GM21360 (cell line): ENCODE measurements at regions not wholly inside any gene's neighbourhood (a gene's known extent, or its start where the extent isn't known, plus 50 kb on each side); places are given as distances from the start of the nearest gene placed in this dataset.

Experiments used
- ATAC-seq: cut with Tn5 transposase; IDR thresholded peaks from one replicate; pipeline ENCODE4 v1.9.1; 2021; ENCODE audit warnings: mild to moderate bottlenecking, moderate library complexity; ENCODE audit not compliant: unreplicated experiment

DNA sequence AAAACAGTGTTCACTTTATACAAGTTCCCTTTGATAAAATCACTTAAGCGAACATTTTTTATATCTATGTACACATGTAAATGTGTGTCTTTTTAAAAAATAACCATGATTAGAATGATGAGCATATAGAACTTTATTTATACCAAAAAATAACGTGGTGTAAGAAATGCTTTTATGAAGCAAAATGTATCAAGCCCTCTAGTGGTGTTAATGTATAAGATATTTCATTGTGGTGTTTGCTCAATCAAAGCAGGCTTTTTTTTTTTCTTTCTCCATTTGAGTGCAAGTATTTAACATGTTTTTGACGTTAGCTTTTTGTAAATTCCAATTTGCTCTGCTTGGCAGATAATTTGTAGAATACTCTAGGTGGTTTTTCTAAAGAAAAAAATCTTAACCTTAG is 2092.4 kb upstream of the TENM3 start:
- no peak for ATAC-seq

- ATAC-seq, result peak; percentile 40
Measured at GRCh38 chr4:180152831-180153230, 2090.4 kb upstream of the TENM3 start.

DNA sequence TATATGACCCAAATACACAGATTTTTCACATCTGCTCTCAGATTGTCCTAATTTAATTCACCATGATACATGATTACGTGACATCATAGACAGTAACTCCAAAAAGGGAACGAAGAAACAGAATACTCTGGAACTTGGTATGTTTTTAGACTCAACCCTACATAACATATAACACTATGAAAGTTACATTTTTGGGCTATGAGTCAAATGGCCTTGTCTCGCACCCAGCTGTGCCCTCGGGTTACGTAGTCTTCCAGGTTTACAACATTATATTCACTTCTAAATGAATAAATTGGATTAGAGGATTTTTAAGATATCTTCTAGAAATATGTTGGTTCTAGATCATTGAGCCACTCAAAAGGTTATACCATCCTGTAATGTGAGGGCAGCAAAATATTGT is 2089.6 kb upstream of the TENM3 start:
- no peak for ATAC-seq

GRCh38 chr4:180156684-180157083 is 2086.5 kb upstream of the TENM3 start:
- no peak for ATAC-seq

DNA sequence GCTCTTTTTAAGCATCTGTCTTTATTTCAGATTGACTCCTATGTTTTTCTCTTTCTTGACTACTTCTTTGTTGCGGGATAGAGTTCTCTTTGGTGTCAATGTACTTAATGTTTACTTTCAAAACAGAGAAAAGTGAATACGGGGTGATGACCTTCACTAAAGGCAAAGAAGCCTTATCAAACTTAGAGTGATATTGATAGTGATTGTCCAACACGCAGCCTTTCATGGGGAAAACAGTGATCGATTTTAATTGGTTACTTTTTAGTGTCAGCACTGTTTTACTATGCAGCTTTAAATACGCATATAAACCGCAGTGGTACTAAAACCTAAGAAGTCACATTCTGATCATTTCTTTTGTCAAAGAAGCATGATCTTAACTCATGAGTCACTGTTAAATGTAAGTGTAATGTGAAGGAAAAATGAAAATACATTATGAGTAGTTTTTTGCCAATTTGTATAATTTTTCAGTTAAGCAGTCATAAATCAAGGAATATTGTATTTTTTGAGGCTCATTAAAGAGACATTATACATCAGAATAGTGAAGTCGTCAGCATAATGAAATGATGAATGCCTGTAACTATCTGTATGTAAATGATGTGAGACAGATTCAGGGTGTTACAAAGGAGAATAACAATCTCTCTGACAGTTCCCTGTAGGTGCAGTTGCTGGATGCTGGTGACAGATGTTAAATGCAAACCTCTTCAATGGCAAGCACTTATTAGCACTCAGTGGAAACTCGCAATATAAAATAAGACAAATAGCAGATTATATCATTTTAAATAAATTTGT is 2082.8 kb upstream of the TENM3 start:
- ATAC-seq, result no peak

DNA sequence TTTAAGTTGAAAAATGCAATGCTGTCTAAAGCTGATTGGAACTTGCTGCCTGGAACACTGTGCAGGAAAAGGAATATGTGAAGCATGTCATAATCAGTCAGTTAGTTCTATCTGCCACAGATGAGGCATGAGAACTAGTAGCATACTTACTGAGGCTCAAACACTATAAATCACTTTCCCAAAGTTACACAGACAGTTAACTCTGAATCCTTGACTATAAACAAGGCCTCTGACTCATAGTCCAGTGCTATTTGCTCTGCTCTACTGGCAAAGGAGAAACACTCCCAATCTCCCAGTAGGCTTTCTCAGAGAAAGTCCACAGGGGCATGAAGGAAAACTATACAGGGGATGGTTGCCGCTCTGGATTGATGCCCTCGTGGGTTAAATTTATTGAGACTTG is 2078.4 kb upstream of the TENM3 start:
- no peak for ATAC-seq

DNA sequence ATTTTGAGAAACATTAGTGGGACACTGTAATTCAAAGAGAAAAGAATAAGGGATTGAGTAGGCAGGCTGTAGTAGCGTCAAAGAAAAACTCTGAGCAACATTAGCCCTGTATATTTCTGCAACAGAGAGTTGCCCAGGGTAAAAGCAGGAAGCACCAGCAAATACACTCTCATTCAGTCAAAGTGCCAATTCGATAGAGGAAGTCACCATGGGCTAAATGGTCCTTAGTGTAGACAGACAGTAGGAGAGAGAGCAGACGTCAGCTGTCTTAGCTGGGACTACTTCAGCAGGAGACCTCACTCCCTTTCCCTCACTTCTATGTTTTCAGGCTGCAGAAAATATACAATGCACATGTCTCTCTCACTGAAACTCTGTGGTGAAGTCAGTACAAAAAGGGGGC is 2073.8 kb upstream of the TENM3 start:
- no peak for ATAC-seq

DNA sequence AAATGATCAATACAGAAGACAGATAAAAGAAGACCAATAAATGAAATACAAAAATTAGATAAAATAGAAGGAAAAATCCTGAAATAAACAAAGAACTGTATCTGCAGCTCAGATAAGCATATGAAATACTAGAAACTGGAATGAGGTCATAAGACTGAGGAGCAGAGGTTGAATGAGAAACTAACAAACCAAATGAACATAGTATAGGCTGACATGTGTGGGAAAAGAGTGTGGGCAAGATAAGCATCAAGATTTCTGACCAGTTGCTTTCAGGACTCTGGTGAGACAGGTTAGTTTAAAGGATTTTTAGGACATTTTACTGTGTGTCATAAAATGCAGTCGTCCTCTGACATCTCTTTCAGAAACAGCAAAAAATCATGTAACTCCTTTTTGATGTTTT is 2073.2 kb upstream of the TENM3 start:
- no peak for ATAC-seq

DNA sequence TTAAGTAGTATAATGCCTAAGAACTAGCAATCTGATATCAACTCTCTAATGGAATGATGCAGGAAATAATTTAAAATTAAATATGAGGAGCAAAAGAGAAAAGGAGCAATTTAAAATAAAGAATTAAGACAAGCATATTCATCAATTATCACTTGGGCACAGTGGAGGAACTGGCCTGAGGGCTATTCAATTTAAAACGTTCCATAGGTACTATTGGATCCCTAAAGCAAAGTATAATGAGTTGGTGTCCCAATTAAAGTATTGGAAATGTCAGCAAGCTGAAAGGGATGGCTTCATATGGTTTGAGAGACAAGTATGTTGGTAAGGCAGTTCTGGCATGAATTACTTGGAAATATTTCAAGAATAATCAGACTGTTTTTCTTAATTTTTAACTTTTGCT is 2064.1 kb upstream of the TENM3 start:
- ATAC-seq, result no peak

DNA sequence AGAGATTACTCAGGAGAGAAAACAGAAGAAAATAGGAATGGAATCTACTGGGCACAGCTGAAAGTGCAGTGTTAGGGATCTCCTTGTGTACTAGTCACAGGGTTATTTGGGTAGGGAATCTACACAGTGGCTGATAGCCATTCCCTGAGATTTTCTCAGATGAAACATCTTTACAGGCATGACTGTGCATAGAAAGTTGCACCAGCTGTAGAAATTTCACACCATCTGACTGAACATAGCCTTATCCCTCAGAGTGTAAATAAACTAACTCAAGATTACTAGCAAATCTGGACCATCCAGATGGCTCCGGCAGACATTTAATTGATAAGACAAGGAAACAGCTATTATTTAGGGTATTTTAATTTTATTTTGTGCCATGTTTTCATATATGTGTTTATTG is 2053.5 kb upstream of the TENM3 start:
- peak; percentile 48 for ATAC-seq

DNA sequence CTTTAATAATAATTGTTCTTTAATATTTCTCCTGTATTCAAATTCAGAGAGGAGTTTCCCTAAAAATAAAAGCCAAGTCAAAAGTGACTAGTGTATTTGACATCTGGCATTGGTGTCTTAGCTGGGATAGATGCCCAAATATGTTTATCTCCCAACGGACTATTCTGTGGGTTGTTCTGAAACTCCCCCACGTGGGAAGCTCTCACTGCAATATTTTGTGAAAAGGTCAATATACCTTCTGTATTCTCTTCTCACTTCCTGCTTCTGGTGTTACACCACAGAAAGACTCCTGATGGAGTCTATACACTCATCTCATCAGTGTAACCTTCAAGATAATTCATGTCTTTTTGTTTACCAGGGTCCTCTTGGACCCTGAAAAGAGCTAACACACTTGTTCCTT is 2052.8 kb upstream of the TENM3 start:
- peak; percentile 85 for ATAC-seq

GRCh38 chr4:180197471-180197870 is 2045.7 kb upstream of the TENM3 start:
- ATAC-seq, result no peak

- ATAC-seq, result peak; percentile 89
Measured at GRCh38 chr4:180203349-180203748, 2039.9 kb upstream of the TENM3 start.

DNA sequence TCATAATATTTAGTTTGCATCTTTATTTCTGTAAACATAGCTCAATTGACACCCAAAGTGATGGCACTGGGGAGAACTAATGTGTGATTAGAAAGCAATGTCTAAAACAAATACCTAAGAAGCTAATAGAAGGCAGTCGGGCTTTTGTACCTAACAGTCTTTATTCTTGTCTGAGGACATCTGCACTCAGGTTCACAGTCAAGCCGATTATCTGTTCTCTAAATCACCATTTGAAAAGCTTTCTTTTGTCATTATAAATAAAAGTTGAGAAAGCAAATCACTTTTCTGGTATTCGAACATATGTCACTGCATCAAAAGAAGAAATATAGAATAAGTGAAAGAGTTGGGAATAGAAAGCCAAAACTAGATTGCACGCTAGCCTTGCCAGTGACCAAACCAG is 2037.9 kb upstream of the TENM3 start:
- no peak for ATAC-seq

- ATAC-seq, result no peak
Measured at GRCh38 chr4:180207921-180208320, 2035.3 kb upstream of the TENM3 start.

DNA sequence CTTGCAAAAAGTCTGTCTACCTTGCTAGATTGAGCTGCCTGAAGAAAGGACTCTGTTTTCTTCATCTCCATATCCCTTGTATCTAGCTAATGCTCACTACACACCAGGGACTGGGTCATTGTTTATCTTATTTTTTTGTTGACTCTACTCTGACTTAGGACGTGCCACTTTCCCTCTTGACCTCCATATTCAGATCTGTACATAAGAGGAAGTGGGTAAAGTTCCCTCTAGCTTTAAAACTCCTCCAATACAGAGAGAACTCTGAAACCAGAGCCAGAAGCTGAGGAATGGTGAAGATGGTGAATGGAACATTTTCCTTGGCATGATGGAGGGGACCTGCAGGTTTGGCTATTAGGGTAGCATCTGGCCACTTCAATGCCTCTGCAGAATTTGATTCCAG is 2026.1 kb upstream of the TENM3 start:
- ATAC-seq, result no peak

DNA sequence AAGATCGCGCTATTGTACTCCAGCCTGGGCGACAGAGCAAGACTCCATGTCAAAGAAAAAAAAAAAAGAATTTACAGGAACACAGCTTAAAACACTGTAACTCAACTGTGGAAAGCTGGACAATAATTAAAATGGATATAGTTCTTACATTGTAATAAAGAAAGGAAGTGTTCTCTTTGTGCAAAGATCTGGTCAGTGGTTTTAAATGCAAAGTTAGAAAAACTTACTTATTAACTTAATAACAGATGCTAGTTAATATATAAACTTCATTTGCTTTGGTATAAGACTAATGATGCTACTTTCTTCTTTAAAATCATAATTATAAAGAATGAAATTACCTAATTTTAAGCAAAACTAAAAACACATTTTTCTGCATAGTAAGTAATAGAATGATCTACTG is 2024.1 kb upstream of the TENM3 start:
- ATAC-seq, result no peak

DNA sequence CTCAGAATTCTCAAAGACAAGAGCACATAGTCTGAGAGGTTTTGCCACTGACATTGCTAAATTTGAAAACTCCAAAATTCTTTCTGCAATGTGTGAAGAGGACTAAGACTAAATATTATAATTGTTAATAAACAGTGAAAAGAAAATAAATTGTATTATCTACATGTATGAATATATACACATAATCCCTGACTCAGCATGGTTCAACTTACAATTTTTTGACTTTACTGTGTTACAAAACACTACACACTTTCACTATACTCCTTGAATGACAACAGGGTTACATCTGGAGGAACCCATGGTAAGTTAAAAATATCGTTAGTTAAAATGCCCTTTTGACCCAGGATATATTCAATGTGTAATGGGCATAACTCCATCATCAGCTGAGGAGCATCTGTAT is 2017.2 kb upstream of the TENM3 start:
- ATAC-seq, result no peak

DNA sequence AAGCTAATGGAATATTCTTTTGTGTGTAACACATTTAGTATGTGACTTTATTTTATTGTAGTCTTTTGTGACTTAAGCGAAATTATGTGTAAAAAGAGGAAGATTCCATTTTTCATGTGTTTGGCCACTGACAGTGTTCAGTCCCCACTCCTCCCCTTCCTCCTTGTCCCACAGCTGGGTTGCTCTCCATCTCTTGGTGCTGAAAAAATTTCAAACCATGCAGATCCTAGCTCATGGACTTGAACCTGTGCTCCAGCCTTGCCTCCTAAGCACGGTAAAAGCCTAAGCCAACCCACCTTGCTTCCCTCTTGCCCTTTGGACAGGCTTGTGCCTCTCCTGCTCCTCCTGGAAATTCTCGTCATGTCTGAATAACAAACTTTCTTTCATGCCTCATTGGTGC is 2008.5 kb upstream of the TENM3 start:
- no peak for ATAC-seq

DNA sequence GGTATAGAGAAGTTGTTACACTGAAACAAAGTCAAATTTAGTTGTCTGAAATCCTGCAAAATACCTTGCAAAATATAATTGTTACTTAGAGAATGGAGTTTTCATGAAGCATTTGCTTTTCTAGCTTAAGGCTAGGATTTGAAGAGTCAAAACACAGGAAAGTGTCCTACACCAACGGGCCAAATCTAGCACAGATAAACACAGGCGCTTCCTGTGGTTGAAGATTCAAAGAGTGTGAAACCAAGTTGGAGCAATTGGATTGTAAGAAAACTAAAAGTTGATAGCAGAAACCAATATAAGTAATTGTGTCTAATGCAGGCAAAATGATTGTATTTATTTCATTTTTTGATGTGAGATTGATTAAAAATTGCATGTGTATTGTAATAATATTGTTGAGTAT is 2002.5 kb upstream of the TENM3 start:
- no peak for ATAC-seq

DNA sequence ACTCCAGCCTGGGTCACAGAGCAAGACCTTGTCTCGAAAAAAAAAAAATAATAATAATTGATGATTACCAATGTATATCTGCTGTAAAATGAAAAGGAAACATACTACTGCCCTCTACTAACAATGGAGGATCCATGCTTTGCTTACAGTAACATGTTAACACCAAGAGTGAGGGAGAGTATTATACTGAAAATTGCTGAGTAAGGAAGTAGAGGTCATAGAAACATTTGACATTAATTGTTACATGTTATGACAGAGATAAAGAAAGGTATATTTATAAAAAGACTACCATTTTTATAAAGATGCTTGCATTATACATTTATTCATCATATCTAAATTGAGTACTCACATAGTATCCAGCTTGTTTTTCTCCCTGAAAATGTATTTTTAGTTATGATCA is 1989.8 kb upstream of the TENM3 start:
- ATAC-seq, result no peak

DNA sequence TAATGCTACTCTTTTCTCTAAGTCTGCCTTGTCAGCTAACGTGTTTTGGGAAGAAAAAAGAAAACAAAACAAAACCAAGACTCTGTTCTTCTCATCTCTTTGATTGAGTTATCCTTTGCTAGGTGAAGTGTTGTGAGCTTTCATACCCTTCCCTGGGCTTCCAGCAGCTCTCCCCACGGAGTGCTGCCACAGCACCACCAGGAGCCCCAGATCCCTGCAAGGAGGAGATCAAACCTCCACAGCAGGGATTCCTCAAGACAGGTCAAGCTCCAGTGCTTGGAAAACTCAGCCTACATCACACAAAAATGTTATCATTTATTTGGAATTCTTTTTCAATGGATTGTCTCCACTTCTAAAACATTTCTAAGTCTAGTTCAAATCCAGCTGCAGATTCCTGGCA is 1981.9 kb upstream of the TENM3 start:
- ATAC-seq, result no peak

- ATAC-seq, result peak; percentile 61
Measured at GRCh38 chr4:180280076-180280475, 1963.1 kb upstream of the TENM3 start.
